GM06990 (cell line): ENCODE measurements at regions not wholly inside any gene's neighbourhood (a gene's known extent, or its start where the extent isn't known, plus 50 kb on each side); places are given as distances from the start of the nearest gene placed in this dataset.
"Not testable (repeated sequence)": the region's sequence is repeated elsewhere in the genome, so short reads cannot be mapped to it uniquely, and the experiment has no call there.

Experiments
- DNase-seq: peaks from one replicate; pipeline ENCODE4 v3.0.0-alpha.2; 2011; ENCODE audit not compliant: insufficient read length; ENCODE audit errors: extremely low read depth
- H3K27me3 ChIP-seq: replicated peaks from 2 replicates; pipeline ENCODE4 v1.6.0; 2011; ENCODE audit warnings: low read length; ENCODE audit not compliant: control insufficient read depth, insufficient read depth
- H3K36me3 ChIP-seq: 2 replicates; pipeline ENCODE4 v1.5.1; 2011; ENCODE audit warnings: low read length; ENCODE audit not compliant: control insufficient read depth, insufficient read depth
- H3K4me3 ChIP-seq: replicated peaks from 2 replicates; pipeline ENCODE4 v1.5.1; 2011; ENCODE audit warnings: low read depth, mild to moderate bottlenecking, control low read depth, low read length
- TF ChIP-seq, protein P1 (sequence below): IDR thresholded peaks from 2 replicates; pipeline ENCODE4 v1.5.1; 2011; ENCODE audit warnings: low read length, control low read depth, mild to moderate bottlenecking, inconsistent platforms; ENCODE audit not compliant: insufficient read depth, poor library complexity, severe bottlenecking

- Histone ChIP-seq H3K36me3 (no peaks in the 10 kb centered on the region), H3K4me3 (no peak overlapping the region), H3K27me3 (no peaks in the 10 kb centered on the region; the same call in 1 of the 2 replicates)
- TF ChIP-seq, protein P1, sequence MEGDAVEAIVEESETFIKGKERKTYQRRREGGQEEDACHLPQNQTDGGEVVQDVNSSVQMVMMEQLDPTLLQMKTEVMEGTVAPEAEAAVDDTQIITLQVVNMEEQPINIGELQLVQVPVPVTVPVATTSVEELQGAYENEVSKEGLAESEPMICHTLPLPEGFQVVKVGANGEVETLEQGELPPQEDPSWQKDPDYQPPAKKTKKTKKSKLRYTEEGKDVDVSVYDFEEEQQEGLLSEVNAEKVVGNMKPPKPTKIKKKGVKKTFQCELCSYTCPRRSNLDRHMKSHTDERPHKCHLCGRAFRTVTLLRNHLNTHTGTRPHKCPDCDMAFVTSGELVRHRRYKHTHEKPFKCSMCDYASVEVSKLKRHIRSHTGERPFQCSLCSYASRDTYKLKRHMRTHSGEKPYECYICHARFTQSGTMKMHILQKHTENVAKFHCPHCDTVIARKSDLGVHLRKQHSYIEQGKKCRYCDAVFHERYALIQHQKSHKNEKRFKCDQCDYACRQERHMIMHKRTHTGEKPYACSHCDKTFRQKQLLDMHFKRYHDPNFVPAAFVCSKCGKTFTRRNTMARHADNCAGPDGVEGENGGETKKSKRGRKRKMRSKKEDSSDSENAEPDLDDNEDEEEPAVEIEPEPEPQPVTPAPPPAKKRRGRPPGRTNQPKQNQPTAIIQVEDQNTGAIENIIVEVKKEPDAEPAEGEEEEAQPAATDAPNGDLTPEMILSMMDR, result no peak
- no peak for DNase-seq
Measured at GRCh38 chr9:36521148-36521547, 51.5 kb upstream of the MELK start.

DNA sequence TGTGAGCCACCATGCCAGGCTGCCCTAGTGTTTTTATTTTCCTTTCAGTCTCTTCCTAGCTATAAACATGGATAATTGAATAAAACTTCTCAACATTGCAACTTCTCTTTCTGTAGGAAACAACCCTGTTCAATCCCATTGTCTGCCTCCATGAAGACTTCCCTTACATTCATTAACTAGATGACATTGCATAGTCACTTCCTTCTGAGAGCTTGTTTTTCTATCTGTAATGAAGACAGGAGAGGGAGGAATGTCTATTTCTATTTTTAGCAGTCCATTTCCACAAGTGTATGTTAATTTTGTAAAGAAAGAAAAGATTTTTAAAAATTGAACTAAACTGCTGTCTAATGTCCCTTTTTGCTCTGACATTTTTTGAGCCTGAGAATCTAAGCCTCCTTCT lies 55.6 kb upstream of the MELK start:
- Histone ChIP-seq H3K4me3 (no peak overlapping the region), H3K27me3 (no peaks in the 10 kb centered on the region; the same call in 1 of the 2 replicates), H3K36me3 (no peaks in the 10 kb centered on the region)
- DNase-seq, result no peak
- TF ChIP-seq, protein P1, result no peak

DNA sequence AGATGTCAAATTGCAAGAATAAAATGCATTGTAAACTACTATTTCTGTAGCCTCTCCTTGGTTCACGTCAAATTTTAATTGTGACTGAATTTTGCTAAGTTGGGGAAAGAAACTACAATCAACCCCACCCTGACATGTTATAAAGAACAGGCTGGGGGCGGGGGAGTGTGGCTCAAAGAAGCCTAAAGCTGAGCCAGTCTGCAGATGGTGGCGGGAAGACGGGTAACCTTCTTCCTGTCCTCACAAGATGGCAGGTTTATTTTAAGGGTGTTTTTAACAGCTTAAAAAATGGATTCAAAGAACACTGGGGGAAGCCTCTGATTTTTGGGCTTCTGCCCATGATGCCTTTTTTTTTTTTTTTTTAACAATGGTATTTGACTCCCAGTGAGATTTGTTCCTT lies 68.5 kb upstream of the MELK start:
- Histone ChIP-seq H3K4me3 (no peak overlapping the region), H3K36me3 (no peaks in the 10 kb centered on the region), H3K27me3 (no peaks in the 10 kb centered on the region)
- TF ChIP-seq, protein P1, result no peak
- DNase-seq, result no peak

GRCh38 chr9:36503172-36504088 lies 69.3 kb upstream of the MELK start:
- Histone ChIP-seq H3K4me3 (no peak overlapping the region), H3K27me3 (no peaks in the 10 kb centered on the region), H3K36me3 (no peaks in the 10 kb centered on the region)
- no peak for DNase-seq
- TF ChIP-seq, protein P1, result no peak

GRCh38 chr9:36501727-36502126 lies 71.0 kb upstream of the MELK start:
- TF ChIP-seq, protein P1, result no peak
- DNase-seq, result no peak
- Histone ChIP-seq H3K36me3 (no peaks in the 10 kb centered on the region), H3K4me3 (no peak overlapping the region), H3K27me3 (no peaks in the 10 kb centered on the region)

- H3K36me3 ChIP-seq, H3K4me3 ChIP-seq, H3K27me3 ChIP-seq, DNase-seq: not testable (repeated sequence)
Measured at GRCh38 chr9:36500931-36501330, 71.8 kb upstream of the MELK start.
